ENCODE measurements at regions not wholly inside any gene's neighbourhood (a gene's known extent, or its start where the extent isn't known, plus 50 kb on each side); places are given as distances from the start of the nearest gene placed in this dataset.

GRCh38 chr4:149166365-149166764 lies 649.3 kb downstream of the IQCM start:
- TF ChIP-seq POLR2AphosphoS5 (IDR thresholded peaks at IDR 0.05; ENCODE audit: low read depth, low read length), result no peak
- TF ChIP-seq POLR2A (IDR thresholded peaks at IDR 0.05; ENCODE audit: low read depth, low read length), result no peak
- TF ChIP-seq TAF1 (IDR thresholded peaks at IDR 0.05; ENCODE audit: borderline replicate concordance, low read depth, low read length), result no peak
